NCI-H446 (cell line): ENCODE measurements at regions not wholly inside any gene's neighbourhood (a gene's known extent, or its start where the extent isn't known, plus 50 kb on each side); places are given as distances from the start of the nearest gene placed in this dataset.

Experiments
- DNase-seq, 2 experiments: peaks; one replicate each; lab custom pipeline; 2025; lab: John Stamatoyannopoulos, UW

GRCh38 chr4:115334736-115335411, 221.5 kb upstream of the NDST4 start:
- no peak for DNase-seq

DNA sequence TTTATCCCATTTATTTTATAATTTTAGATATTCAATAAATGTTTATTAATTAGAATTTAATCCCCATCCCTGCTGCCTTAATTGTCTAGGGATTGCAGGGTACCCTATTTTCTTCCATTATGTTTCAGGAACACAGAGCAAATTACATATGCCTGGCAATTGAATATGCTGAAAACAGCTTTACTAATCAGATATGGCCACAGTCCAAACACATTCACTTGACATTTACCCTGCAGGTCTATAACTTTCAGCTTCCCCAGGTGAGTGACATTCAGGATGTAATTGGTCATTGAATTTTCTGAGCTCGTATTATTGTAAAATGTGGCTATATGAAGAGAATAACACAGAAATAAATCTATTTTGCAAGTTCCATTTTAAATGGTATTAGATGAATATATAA, 218.7 kb upstream of the NDST4 start:
- DNase-seq, result no peak

- DNase-seq, result no peak
Measured at GRCh38 chr4:115331241-115331640, 217.8 kb upstream of the NDST4 start.

GRCh38 chr4:115325836-115326235, 212.4 kb upstream of the NDST4 start:
- no peak for DNase-seq

DNA sequence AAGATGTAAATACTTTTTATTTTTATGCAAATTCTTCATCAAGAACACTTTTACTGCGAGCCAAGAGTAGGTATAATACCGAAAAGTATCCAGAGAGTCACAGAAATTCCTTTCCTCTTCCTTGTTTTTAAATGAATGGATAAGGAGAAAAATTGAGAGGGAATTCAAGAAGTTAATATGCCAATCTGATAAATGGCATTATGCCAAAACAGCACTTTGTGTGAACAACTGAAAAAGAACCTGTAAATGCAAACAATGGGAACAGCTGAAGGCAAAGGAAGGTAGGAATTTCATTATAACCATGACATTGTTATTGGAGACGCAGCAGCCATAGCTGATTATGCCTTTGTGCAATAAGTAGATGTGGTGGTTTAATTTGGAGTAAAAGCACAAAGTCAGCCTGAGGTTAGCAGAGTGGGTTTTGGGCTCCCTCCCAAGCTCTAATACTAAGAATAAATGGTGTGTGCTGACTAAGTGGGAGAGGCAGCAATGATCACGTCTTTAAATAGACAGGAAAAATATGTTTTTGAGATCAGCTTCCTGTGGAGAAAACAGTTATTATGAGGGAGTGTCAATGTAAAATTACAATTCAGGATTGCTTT, 209.8 kb upstream of the NDST4 start:
- peak in 1 of 2 experiments; percentile 3 for DNase-seq

GRCh38 chr4:115315182-115315581, 201.8 kb upstream of the NDST4 start:
- DNase-seq, result no peak

- peak; percentile 40 to 80 for DNase-seq
Measured at GRCh38 chr4:115310641-115311040, 197.2 kb upstream of the NDST4 start.

DNA sequence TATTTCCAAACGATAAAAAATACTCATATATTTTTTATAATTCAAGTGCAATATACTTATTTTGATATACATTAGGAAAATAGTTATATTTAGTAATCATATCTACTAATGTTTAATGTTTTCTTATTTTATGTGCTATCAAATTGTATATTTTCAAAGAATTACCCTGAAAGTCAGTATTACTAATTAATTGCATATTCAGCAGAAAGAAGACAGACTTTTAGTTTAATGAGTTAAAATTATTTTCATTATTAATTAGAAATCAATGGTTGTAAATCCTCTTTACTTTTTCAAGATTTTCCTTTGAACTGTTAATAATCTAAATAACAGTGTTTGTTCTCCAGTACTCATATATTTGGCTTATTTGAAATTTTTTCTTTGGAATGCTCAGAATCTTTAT, 181.3 kb upstream of the NDST4 start:
- DNase-seq, result no peak

DNA sequence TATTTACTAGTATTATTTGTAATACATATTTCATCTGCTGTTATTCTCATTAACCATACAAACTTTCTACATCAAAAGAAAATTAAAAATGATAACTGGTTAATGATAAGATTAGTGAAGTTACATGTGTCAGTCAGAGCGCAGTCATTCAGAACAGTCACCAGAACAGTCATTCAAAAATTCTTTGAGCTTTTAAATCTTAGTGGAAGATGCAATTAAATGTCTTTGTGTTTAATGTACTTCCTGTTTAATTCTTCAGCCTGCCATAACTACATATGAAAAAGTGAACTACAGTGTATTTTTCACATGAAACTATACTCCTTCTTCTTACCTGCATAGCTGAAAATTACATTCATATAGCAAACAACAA, 179.7 kb upstream of the NDST4 start:
- no peak for DNase-seq

GRCh38 chr4:115292320-115293092, 179.1 kb upstream of the NDST4 start:
- no peak for DNase-seq

DNA sequence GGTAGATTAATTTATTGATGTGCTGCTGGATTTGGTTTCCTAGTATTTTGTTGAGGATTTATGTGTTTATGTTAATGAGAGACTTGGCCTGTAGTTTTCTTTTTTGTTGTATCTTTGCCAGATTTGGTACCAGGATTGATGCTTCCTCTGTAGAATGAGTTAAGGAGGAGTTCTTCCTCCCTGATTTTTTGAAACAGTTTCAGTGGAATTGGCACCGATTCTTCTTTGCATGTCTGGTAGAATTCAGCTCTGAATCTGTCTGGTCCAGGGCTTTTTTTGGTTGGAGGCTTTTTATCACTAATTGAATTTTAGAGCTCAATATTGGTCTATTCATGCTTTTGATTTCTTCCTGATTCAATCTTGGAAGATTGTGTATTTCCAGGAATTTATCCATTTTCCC, 174.0 kb upstream of the NDST4 start:
- DNase-seq, result peak in 1 of 2 experiments; percentile 66

- DNase-seq, result no peak
Measured at GRCh38 chr4:115279330-115279729, 165.9 kb upstream of the NDST4 start.

DNA sequence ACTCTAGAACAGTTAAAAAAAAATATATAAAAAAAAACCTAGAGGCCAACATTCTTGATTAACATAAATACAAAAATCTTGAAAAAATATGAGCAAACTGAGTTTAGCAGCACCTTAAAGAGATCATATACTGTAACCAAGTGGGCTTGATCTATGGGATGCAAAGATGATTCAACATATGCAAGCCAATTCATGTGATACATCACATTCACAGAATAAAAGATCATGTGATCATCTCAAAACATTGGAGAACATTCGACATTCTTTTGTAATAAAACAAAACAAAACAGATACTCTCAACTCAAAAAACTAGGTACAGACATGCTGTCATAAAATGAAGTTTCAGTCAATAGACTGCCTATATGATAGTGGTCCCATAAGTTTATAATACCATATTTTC, 165.4 kb upstream of the NDST4 start:
- no peak for DNase-seq

DNA sequence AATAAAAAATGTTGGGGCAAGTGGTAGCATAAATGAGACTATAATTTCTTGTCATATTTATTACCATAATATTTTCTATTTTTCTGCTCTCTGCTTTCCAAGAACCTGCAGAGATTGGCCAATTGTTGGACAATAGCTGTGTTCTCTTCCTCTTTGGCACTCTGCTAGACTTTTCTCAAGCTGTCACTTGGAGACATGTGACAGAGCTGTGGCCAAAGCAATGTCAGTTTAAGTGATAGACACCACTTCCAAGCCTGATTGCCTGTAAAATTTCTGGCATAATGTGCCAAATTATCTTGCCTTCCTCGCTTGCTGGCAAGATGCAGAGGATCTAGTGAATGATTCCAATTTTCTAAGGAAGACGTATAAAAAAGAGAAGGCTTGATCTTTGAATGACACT, 162.2 kb upstream of the NDST4 start:
- peak; percentile 79 to 86 for DNase-seq

DNA sequence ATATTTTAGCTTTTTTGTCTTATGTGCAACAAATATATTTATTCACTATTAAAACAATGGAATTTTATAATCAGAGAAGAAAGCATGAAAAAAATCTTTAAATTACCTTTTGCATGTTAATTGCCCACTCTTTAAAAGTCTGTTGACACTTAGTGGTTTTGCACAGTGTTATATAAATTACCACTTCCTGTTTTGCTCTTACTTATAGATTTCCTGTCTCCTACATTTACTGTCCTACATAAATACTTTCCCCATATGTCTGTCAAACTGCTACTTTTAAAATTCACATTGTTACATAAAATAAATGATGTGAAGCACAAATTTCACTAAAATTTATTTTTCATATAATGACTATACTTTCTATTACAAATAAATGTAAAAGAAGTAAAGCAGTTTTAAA, 161.1 kb upstream of the NDST4 start:
- no peak for DNase-seq

- no peak for DNase-seq
Measured at GRCh38 chr4:115272594-115272993, 159.2 kb upstream of the NDST4 start.

- no peak for DNase-seq
Measured at GRCh38 chr4:115272185-115272584, 158.8 kb upstream of the NDST4 start.

DNA sequence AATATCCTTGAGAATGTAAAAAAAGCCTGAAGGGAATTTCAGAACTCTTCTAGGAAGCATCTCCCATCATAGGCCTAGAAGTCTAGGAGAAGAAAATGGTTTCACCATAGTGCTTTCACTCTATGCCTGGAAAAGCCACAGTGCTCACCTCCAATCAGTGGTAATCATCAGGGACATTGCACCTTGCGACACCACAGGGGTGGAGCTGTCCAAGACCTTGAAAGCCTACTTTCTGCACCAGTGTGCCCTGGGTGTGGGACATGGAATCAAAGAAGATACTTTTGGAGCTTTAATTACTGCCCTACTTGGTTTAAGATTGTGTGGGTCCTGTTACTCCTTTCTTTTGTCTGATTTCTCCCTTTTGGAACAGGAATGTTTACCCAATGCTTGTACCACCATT, 146.8 kb upstream of the NDST4 start:
- DNase-seq, result no peak

DNA sequence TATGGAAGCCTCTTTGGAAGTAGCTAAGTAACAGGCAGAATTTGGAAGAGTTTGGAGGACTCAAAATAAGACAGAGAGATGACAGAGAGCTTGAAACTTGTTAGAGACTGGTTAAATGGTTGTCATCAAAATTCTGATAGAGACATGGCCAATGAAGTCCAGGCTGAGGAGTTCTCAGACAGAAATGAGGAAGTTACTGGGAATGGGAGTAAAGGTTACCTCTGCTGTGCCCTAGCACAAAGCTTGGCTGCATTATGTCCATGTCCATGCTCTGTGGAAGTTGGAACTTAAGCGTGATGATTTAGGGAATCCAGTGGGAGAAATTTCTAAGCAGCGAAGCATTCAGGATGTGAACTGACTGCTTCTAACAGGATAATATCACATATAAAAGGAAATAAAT, 146.2 kb upstream of the NDST4 start:
- DNase-seq, result no peak

GRCh38 chr4:115249808-115250207, 136.4 kb upstream of the NDST4 start:
- no peak for DNase-seq

- DNase-seq, result peak; percentile 19 to 74
Measured at GRCh38 chr4:115234405-115235093, 121.1 kb upstream of the NDST4 start.

GRCh38 chr4:115233600-115233999, 120.2 kb upstream of the NDST4 start:
- DNase-seq, result no peak

- no peak for DNase-seq
Measured at GRCh38 chr4:115229873-115230272, 116.5 kb upstream of the NDST4 start.
